H1 (cell line): ENCODE measurements at regions not wholly inside any gene's neighbourhood (a gene's known extent, or its start where the extent isn't known, plus 50 kb on each side); places are given as distances from the start of the nearest gene placed in this dataset.

Experiments
- BCL11A ChIP-seq, 2 experiments: IDR thresholded peaks; one replicate each; pipeline ENCODE4 v1.6.1; 2011; ENCODE audit warnings: low read depth in 2 of 2, low read length in 2 of 2, mild to moderate bottlenecking in 2 of 2
- GTF2F1 ChIP-seq: IDR thresholded peaks from 2 replicates; pipeline ENCODE4 v1.6.1; 2012; ENCODE audit warnings: low read depth, low read length, improper control_type of control experiment, borderline replicate concordance
- POLR2AphosphoS5 ChIP-seq: IDR thresholded peaks from 2 replicates; pipeline ENCODE4 v1.6.1; 2011; ENCODE audit warnings: low read depth, low read length
- ZNF274 ChIP-seq: IDR thresholded peaks from 2 replicates; pipeline ENCODE4 v1.7.0; 2012; ENCODE audit warnings: low read length, borderline replicate concordance; ENCODE audit errors: extremely low read depth

DNA sequence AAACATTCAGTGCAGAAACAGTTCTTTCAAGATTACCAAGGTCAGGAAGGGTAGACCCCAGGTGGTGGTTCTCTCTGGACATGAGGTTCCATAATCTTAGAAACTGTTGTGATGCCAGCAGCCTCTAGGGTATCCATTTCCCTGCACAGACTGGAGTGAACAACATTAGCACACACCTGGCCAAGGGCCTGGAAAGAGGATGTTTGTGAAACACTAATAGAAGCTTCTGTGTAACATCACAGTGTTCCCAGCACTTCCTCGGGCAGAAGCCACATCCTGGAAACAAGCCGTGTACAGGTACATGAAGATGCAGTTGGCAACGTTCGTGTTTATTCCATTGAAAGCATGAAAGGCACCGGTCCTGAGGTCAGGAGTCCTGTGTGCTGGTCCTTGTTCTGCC is 598.2 kb upstream of the KLF4 start (continued):
- TF ChIP-seq POLR2AphosphoS5 (no peak), BCL11A (IDR thresholded peaks at IDR 0.05; ENCODE audit: low read depth in 2 of 2, low read length in 2 of 2) (no peak), ZNF274 (no peak), GTF2F1 (no peak)
- TF ChIP-seq, all 59 proteins: peak for 0
